ENCODE measurements at regions not wholly inside any gene's neighbourhood (a gene's known extent, or its start where the extent isn't known, plus 50 kb on each side); places are given as distances from the start of the nearest gene placed in this dataset.

- intact Hi-C loops (cut with DNase I), result no loop called here
- H3K36me3 ChIP-seq, result no peaks in the 10 kb centered on the region
- ATAC-seq (no peak), DNase-seq (no peak)
- TF ChIP-seq POLR2A (IDR thresholded peaks at IDR 0.05) (no peak), CTCF (IDR thresholded peaks at IDR 0.05) (no peak)
- H3K27ac ChIP-seq, result no peak overlapping the region
- H3K9me3 ChIP-seq, result no peaks in the 10 kb centered on the region
- no peak overlapping the region for H3K4me3 ChIP-seq
- H3K27me3 ChIP-seq, result no peaks in the 10 kb centered on the region
- H3K4me1 ChIP-seq, result no peaks in the 10 kb centered on the region
- 42% methylated on average over 3 of the region's 4 CpGs for WGBS (ENCODE audit: insufficient coverage, low coverage, low lambda C conversion rate, missing lambda C conversion rate)
These were observed 1244.2 kb upstream of the MIR17HG start for GRCh38 chr13:90103099-90103784.

GRCh38 chr13:90104764-90105163, 1242.7 kb upstream of the MIR17HG start:
- DNase-seq (no peak), ATAC-seq (no peak)
- Histone ChIP-seq H3K9me3 (no peaks in the 10 kb centered on the region), H3K4me1 (no peaks in the 10 kb centered on the region), H3K27me3 (no peaks in the 10 kb centered on the region), H3K36me3 (no peaks in the 10 kb centered on the region), H3K27ac (no peak overlapping the region), H3K4me3 (no peak overlapping the region)
- no CpG with 5 or more reads among the region's 2 CpGs for WGBS (ENCODE audit: insufficient coverage, low coverage, low lambda C conversion rate, missing lambda C conversion rate)
- intact Hi-C loops (cut with DNase I), result no loop called here
- no peak for TF ChIP-seq CTCF (IDR thresholded peaks at IDR 0.05)
- TF ChIP-seq POLR2A (IDR thresholded peaks at IDR 0.05), result no peak

GRCh38 chr13:90105276-90105675, 1242.2 kb upstream of the MIR17HG start:
- Histone ChIP-seq H3K4me1 (no peaks in the 10 kb centered on the region), H3K4me3 (no peak overlapping the region), H3K27ac (no peak overlapping the region), H3K36me3 (no peaks in the 10 kb centered on the region), H3K27me3 (no peaks in the 10 kb centered on the region), H3K9me3 (no peaks in the 10 kb centered on the region)
- intact Hi-C loops (cut with DNase I), result no loop called here
- TF ChIP-seq POLR2A (IDR thresholded peaks at IDR 0.05), result no peak
- no peak for TF ChIP-seq CTCF (IDR thresholded peaks at IDR 0.05)
- ATAC-seq (no peak), DNase-seq (no peak)

GRCh38 chr13:90105849-90106496, 1241.5 kb upstream of the MIR17HG start:
- no peak for DNase-seq
- Histone ChIP-seq H3K4me3 (no peak overlapping the region), H3K9me3 (no peaks in the 10 kb centered on the region), H3K4me1 (no peaks in the 10 kb centered on the region), H3K36me3 (no peaks in the 10 kb centered on the region), H3K27me3 (no peaks in the 10 kb centered on the region), H3K27ac (no peak overlapping the region)
- WGBS (ENCODE audit: insufficient coverage, low coverage, low lambda C conversion rate, missing lambda C conversion rate), result 20% methylated on average over 3 of the region's 3 CpGs
- TF ChIP-seq CTCF (IDR thresholded peaks at IDR 0.05), result no peak
- TF ChIP-seq POLR2A (IDR thresholded peaks at IDR 0.05), result no peak
- no peak for ATAC-seq
- intact Hi-C loops (cut with DNase I), result no loop called here
